Uterus (tissue), 2 donors: ENCODE measurements at regions not wholly inside any gene's neighbourhood (a gene's known extent, or its start where the extent isn't known, plus 50 kb on each side); places are given as distances from the start of the nearest gene placed in this dataset.

ENCODE experiments used
- POLR2A ChIP-seq, 2 donors: fragments of 450-650 bp; IDR thresholded peaks; one replicate each; pipeline ENCODE4 v1.6.1; 2016; ENCODE audit warnings: antibody characterized with exemption in 2 of 2, mild to moderate bottlenecking in 1 of 2, moderate library complexity in 1 of 2
- TF ChIP-seq, protein P1 (sequence below), 4 experiments: fragments of 200-600 bp in 2 of 4; fragments of 450-650 bp in 2 of 4; sonication (generic) in 2 of 4; IDR thresholded peaks; one replicate each; pipeline ENCODE4 v1.5.1; 2016 to 2019; ENCODE audit warnings: antibody characterized with exemption in 4 of 4, mild to moderate bottlenecking in 2 of 4, moderate library complexity in 1 of 4

GRCh38 chr14:100982762-100983161 lies 79.2 kb upstream of the RTL1 start:
- TF ChIP-seq, protein P1, sequence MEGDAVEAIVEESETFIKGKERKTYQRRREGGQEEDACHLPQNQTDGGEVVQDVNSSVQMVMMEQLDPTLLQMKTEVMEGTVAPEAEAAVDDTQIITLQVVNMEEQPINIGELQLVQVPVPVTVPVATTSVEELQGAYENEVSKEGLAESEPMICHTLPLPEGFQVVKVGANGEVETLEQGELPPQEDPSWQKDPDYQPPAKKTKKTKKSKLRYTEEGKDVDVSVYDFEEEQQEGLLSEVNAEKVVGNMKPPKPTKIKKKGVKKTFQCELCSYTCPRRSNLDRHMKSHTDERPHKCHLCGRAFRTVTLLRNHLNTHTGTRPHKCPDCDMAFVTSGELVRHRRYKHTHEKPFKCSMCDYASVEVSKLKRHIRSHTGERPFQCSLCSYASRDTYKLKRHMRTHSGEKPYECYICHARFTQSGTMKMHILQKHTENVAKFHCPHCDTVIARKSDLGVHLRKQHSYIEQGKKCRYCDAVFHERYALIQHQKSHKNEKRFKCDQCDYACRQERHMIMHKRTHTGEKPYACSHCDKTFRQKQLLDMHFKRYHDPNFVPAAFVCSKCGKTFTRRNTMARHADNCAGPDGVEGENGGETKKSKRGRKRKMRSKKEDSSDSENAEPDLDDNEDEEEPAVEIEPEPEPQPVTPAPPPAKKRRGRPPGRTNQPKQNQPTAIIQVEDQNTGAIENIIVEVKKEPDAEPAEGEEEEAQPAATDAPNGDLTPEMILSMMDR (IDR thresholded peaks at IDR 0.05) = no peak
- no peak for TF ChIP-seq POLR2A (IDR thresholded peaks at IDR 0.05)
